NCI-H526 (cell line): ENCODE measurements at regions not wholly inside any gene's neighbourhood (a gene's known extent, or its start where the extent isn't known, plus 50 kb on each side); places are given as distances from the start of the nearest gene placed in this dataset.

ENCODE experiments used
- DNase-seq, 2 experiments: peaks; one replicate each; lab custom pipeline; 2025; lab: John Stamatoyannopoulos, UW

GRCh38 chr6:92644104-92644791, 775.1 kb downstream of the EPHA7 start:
- DNase-seq = peak; percentile 29 to 75

GRCh38 chr6:92635553-92636153, 783.7 kb downstream of the EPHA7 start:
- DNase-seq = no peak

DNA sequence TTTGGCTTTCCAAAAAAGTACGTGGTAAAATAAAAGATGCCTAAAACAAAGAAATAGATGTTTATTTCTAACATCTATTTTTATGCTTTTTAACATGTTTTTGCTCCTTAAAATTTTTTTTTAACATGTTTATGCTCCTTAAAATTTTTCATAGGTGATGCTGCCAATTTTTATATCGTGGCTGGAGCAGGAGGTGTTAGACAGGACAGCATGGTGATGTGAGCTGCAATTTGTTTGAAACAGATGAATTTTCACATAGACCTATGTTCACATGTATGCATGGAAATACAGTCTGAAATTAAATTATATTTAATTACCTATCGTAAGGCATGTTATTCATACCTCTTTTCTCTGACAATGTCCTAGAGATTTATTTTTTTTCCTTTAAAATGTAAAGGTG, 784.8 kb downstream of the EPHA7 start:
- DNase-seq = no peak

GRCh38 chr6:92623431-92623830, 795.9 kb downstream of the EPHA7 start:
- DNase-seq = no peak

DNA sequence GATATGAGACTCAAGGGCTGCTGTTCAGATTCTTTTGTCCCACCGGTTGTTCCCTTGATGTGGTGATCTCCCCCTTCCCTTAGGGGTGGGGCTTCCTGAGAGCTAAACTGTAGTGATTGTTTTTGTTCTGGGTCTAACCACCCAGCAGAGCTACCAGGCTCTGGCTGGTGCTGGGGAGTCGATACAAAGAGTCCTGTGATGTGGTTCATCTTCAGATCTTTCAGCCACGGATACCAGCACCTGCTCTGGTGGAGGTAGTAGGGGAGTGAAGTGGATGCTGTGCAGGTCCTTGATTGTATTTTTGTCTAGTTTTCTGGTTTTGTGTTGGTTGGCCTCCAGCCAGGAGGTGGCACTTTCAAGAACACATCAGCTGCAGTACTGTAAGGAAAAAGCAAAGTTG, 801.6 kb downstream of the EPHA7 start:
- no peak for DNase-seq

DNA sequence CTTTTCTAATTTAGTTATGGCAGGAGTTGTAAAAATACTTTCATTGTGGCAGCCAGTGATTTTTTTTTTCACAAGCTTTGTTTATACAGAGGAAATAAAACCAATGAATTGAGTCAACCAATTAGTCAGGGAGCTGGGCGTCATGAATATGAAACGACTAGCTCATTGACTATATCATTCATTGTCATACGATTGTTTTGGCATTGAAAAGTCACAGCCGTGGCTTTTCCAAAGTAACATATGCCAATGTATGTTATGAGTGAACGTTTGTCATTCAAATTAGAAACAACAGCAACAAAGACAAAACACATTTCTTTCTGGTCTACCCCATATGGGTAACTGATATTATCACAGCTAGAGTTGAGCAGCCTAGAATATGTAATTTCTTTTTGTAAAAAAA, 810.6 kb downstream of the EPHA7 start:
- no peak for DNase-seq

- DNase-seq = no peak
Observed at GRCh38 chr6:92593201-92593600, 826.2 kb downstream of the EPHA7 start.

DNA sequence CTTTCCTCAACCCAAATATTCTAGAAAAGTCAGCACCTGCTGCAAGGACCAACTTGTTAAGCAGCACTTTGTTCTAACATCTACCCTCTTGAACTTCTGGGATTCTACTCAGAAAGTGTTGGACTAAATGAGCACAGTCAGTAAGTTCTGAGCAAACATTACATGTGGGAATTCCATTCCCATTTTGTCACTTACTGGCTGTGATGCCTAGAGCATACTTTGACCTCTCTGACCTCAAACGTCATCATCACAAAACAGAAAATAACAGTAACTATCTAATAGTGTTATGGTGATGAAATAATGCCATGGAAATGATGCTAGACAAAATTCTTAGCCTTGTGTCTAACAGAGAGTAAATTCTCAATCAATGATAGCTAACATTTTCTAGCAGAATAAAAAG, 829.4 kb downstream of the EPHA7 start:
- DNase-seq = no peak

DNA sequence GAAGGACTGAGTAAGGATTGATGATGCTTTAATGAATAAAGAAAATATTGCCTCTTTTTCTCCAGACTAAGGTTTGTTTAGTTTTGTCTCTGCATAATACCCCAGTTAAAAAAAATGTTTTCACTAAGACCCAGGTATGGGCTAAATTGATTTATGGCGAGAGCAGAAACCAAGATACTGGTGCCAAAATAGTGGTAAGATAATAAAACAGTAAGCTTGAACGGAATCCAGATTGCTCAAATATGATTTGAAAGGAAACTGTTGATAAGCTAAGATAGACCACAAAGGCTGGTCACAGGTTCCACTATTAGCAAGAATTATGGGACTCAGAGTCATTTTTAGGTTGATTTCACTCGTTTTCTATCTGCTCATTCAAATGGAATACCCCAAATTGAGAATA, 831.2 kb downstream of the EPHA7 start:
- no peak for DNase-seq

- DNase-seq = no peak
Observed at GRCh38 chr6:92587525-92587924, 831.8 kb downstream of the EPHA7 start.

DNA sequence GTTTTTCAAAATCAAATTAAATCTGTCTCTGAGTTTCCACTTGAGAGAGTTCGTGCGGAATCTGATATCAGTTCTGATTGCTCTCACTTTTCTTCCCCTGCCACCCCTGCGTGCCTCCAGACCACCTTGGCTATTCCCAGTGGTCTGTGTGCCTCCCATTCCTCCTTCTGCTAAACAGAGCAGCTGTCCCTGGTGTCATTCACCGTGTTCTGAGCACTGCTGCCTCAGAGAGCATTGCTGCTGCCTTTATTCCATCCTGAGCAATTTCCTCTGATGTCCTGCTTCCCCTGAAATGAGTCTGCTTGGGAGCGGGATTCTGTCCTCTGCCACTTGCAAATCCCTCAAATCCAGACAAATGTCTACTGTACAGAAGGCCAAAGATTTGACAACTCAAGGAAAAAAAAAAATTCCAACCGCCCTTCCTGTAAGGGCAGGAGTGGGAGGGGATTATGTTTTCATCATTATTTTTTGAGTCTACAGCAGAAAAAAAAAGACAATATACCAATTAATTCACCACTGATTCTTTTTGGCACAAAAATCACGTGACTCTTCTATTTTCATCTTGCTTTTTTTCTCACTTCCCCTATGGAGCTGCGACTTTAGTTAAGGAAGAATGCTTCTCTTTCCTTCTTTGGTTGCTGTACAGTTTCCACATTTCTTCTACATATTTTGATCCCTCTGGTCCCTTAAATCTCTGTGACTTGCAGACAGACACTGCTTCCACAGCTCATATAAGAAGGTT, 833.0 kb downstream of the EPHA7 start:
- DNase-seq = no peak

DNA sequence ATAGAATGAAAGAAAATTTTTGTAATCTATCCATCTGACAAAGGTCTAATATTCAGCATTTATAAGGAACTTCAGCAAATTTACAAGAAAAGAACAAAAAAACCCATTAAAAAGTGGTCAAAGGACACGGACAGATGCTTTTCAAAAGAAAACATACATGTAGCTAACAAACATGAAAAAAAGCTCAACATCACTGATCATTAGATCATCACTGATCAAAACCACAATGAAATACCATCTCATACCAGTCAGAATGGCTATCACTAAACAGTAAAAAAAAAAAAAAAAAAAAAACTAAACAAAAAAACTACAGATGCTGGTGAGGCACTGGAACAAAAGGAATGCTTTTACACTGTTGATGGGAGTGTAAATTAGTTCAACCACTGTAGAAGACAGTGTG, 837.1 kb downstream of the EPHA7 start:
- DNase-seq = no peak

- DNase-seq = no peak
Observed at GRCh38 chr6:92577077-92577719, 842.2 kb downstream of the EPHA7 start.

- DNase-seq = no peak
Observed at GRCh38 chr6:92568541-92568940, 850.8 kb downstream of the EPHA7 start.

DNA sequence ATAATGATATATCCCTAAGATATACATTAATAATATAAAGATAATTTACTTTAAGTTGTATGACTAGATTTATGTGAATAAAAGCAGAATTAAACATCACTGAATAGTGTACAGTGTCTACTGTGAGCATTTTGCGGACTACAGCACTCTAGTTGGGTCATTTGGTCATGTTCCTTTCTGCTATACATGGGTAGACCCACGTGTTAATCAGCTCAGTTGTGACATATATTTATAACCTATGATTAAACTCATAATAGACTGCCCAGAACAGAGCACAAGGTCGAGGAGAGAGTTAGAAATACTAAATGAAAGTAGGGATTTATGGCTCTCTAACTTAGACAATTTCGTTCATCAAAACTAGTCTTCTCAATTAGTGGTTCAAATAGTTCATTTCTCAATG, 852.7 kb downstream of the EPHA7 start:
- no peak for DNase-seq

DNA sequence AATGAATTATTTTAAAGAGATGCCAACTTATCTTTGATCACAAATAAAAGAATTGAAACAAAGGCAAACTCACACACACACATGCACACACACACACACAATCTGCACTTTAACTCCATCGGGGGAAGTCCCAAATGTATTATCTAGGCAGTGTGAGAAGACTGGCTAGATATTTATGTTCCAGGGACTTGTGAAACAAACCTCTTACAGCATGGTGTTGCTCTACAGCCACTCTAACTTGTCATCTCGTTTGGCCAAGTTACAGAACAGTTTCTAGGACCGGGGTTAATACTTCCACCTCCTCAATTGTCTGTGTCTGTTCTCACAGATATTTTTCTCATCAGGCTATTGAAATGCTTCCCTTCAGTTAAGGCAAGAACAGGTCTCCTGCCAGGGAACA, 855.0 kb downstream of the EPHA7 start:
- DNase-seq = no peak

DNA sequence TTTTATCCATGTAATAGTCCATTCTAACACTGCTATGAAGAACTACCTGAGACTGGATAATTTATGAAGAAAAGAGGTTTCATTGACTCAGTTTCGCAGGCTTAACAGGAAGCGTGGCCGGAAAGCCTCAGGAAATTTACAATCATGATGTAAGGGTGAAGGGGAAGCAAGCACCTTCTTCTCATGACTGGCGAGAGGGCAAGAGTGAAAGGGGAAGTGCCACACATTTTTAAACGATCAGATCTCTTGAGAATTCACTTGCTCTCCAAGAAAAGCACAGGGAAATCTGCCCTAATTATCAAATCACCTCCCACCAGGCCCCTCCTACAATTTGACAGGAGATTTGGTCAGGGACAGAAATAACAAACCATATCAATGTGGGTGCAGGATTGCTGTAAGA, 859.7 kb downstream of the EPHA7 start:
- DNase-seq = no peak

- no peak for DNase-seq
Observed at GRCh38 chr6:92559003-92559402, 860.4 kb downstream of the EPHA7 start.

- DNase-seq = no peak
Observed at GRCh38 chr6:92550501-92550900, 868.9 kb downstream of the EPHA7 start.

GRCh38 chr6:92545861-92546260, 873.5 kb downstream of the EPHA7 start:
- no peak for DNase-seq

GRCh38 chr6:92541448-92542060, 877.8 kb downstream of the EPHA7 start:
- DNase-seq = no peak

DNA sequence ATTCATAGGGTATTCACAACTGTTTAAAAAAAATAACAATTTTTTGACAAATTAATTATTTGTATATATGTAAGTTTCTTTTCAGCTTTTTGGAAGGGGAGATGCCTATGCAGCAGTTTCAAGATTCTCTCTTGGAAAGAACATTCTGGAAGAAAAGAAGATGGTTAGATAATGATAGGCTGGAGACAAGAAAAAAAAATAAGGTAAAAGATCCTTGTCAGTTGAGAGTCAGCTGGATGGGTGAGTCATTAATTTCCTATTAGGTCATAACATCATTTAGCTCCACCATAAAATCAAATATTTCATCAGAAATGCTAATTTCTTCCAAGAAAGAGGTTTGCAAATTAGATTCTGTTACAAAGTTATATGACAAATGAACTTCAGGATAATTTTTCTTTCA, 880.4 kb downstream of the EPHA7 start:
- no peak for DNase-seq
